Ovary (tissue), 3 donors: ENCODE measurements at regions not wholly inside any gene's neighbourhood (a gene's known extent, or its start where the extent isn't known, plus 50 kb on each side); places are given as distances from the start of the nearest gene placed in this dataset.

Experiments
- EP300 ChIP-seq: sonication (generic); formaldehyde crosslinking; IDR thresholded peaks from one replicate; pipeline ENCODE4 v1.6.1; 2017; ENCODE audit warnings: antibody characterized with exemption
- POLR2A ChIP-seq: fragments of 450-650 bp; IDR thresholded peaks from one replicate; pipeline ENCODE4 v1.6.1; 2017; ENCODE audit warnings: antibody characterized with exemption, mild to moderate bottlenecking, moderate library complexity
- TF ChIP-seq, protein P1 (sequence below), 3 donors: fragments of 450-650 bp in 2 of 3; fragments of 200-600 bp in 1 of 3; IDR thresholded peaks; one replicate each; pipeline versions ENCODE4 v1.5.1 to v1.8.0; 2016 to 2022; ENCODE audit warnings: antibody characterized with exemption in 3 of 3, mild to moderate bottlenecking in 1 of 3
- donor health status: DM: no; HTN: no; CAD: no.

DNA sequence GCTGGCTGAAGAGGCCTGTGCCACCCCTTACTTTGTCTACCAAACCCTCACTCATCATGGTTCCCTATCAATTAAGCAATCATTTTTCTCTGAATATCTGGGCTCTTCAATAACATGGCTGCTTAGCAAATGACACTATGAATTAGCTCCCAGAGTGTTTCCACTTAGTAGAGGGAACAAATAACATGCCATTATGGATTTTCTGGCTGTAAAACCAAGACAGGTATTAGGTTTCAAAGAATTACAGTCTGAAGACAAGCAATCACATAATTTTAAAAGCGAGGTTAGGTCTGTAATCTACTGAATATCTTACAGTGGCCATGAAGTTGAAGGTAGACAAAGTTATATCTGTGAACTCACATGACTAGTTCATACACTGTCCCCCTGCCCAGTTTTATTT lies 220.8 kb upstream of the PHYHIPL start:
- TF ChIP-seq POLR2A (no peak), EP300 (no peak)
- TF ChIP-seq, protein P1, sequence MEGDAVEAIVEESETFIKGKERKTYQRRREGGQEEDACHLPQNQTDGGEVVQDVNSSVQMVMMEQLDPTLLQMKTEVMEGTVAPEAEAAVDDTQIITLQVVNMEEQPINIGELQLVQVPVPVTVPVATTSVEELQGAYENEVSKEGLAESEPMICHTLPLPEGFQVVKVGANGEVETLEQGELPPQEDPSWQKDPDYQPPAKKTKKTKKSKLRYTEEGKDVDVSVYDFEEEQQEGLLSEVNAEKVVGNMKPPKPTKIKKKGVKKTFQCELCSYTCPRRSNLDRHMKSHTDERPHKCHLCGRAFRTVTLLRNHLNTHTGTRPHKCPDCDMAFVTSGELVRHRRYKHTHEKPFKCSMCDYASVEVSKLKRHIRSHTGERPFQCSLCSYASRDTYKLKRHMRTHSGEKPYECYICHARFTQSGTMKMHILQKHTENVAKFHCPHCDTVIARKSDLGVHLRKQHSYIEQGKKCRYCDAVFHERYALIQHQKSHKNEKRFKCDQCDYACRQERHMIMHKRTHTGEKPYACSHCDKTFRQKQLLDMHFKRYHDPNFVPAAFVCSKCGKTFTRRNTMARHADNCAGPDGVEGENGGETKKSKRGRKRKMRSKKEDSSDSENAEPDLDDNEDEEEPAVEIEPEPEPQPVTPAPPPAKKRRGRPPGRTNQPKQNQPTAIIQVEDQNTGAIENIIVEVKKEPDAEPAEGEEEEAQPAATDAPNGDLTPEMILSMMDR (IDR thresholded peaks at IDR 0.05), result no peak
